ENCODE measurements at regions not wholly inside any gene's neighbourhood (a gene's known extent, or its start where the extent isn't known, plus 50 kb on each side); places are given as distances from the start of the nearest gene placed in this dataset.
"Not testable (repeated sequence)": the region's sequence is repeated elsewhere in the genome, so short reads cannot be mapped to it uniquely, and the experiment has no call there.

DNA sequence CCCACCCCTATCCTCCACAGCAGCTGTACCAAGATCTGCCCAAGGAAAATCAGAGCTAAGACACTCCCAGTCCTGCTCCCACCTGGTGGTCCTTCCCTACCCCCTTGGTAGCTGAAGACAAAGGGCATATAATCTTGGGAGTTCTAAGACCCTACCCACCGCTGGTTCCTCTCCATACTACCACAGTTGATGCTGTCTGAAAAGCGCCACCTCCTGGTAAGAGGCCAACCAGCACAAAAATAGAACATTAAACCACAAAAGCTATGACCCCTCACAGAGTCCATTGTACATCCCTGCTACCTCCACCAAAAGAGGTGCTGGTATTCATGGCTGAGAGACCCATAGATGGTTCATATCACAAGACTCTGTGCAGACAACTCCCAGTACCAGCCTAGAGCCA is 161.5 kb upstream of the ARHGAP42 start:
- Histone ChIP-seq H3K4me3 (no peak overlapping the region), H3K27ac (no peak overlapping the region)

DNA sequence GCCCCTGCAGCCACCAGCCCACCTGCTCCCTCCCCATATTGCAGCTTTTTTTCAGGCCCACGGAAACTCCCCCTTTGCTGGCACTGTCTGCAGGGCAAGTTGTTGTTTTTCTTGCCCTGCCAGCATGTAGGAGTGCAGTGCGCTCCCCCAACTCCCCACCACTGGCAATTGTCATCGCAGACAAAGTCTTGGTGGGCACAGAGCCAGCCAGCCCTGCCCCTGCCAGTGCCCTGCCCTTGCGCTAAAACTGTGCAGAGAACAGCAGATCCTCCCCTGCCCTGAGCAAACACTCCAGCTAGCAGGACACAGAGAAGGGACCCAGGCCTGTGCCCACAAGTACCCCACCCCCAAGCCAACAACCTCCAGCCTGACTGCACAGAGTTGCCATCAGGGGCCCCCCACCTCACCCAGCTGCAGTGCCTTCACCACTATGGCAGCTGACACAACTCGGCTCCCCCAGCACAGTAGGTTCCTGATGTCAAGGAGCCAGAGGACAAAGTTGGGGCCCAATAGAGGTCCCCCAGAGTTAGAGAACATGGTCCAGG is 158.1 kb upstream of the ARHGAP42 start:
- no peak overlapping the region for H3K4me3 ChIP-seq
- H3K27ac ChIP-seq = no peak overlapping the region

DNA sequence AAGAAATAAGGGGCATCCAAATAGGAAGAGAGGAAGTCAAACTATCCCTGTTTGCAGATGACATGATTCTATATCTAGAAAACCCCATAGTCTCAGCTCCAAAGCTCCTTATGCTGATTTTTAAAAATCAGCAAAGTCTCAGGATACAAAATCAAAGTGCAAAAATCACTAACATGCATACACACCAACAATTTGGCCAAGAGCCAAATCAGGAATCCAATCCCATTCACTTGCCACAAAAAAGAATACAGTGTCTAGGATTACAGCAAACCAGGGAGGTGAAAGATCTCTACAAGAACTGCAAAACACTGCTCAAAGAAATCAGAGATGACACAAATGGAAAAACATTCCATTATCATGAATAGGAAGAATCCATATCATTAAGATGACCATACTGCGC is 155.8 kb upstream of the ARHGAP42 start:
- not testable (repeated sequence) for H3K4me3 ChIP-seq

DNA sequence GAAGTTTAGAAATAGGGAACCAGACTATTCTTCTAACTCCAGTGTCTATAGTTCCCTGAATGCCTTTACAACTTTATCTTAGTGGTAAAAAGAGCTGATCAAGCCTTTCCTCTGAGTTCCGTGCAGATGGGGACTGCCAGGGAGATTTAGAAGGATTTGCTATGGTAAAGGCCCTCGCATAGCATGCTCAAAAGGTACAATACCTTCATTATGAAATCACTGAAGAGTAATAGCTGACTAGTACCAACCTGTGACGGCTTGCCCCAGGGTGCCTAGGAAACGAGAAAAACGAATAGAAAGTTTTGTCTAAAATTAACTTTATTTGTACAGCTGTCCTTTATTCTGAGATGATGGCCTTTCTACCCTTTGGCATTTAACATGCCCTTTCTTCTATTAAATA is 150.1 kb upstream of the ARHGAP42 start:
- Histone ChIP-seq H3K27ac (no peak overlapping the region), H3K4me3 (no peak overlapping the region)

More for the DNA sequence above, 155.8 kb upstream of the ARHGAP42 start:
- not testable (repeated sequence) for H3K27ac ChIP-seq

DNA sequence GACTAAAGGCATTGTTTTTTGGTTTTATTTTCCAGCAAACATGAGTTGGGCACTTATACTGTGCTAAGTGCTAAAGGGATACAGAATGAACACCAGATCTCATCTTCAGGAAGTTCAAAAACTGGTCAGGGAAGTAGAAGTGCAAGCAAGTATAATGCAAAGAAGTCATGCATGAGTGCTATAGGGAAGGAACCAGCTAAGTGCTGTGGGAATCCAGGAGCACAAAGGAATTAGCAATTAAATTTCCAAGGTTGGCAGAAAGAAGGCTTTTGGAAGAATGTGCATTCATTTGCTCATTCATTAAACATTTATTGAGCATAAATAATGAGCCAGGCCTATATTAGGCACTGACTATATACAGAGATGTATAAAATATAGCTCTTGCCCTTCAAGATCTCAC is 143.7 kb upstream of the ARHGAP42 start:
- no peak overlapping the region for H3K4me3 ChIP-seq
- H3K27ac ChIP-seq = no peak overlapping the region

DNA sequence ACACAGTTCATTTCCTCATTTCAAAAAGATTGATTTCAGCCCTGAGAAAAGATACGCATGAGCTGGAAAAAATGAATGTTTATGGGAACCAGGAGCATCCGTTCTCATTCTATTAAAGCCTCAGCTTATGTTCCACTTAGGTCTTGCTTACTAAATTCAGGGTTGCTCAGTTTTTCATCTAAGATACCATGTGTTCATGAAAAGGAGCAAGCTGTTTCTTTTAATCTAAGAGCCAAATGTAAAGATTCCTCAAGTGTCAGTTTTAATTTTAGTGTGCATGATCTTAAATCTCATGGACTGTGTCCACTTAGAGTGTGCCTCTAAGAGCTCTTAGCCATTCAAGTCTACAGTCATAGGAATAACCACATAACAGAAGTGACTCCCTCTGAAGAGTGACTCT is 141.5 kb upstream of the ARHGAP42 start:
- Histone ChIP-seq H3K27ac (no peak overlapping the region), H3K4me3 (no peak overlapping the region)

DNA sequence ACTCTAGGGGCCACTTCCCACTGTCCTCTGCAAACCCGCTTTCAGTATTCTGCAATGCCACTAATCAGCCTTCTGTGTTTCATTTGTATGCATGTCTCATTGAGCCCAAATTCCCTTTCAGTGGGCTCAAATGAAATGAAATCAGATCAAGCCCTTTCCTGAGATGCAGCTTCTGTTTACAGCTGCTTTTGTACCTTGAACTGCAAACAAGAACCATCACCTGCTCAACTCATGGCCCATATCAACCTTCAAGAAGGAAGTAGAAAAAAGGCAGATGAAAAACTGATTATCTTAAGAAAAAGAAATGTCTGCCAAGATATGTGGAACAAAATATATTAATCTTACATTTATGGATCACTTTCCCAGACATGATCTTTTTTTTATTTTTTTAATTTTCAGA is 141.1 kb upstream of the ARHGAP42 start:
- Histone ChIP-seq H3K4me3 (no peak overlapping the region), H3K27ac (no peak overlapping the region)

DNA sequence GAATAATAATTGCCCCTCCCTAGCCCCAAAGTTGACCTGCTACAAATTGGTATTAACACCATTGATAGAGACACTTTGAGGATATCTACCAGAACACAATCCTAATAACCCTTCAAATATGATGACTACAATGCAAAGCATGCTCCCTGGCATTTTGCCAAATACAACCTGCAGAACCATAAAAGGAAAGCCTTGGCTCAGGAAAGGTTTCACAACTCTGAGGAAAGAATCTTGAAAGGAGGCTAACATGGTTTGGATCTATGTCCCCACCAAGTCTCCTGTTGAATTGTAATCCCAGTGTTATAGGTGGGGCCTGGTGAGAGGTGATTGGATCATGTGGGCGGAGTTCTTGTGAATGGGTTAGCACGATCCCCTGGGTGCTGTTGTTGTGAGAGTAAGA is 140.4 kb upstream of the ARHGAP42 start:
- Histone ChIP-seq H3K4me3 (no peak overlapping the region), H3K27ac (no peak overlapping the region)

DNA sequence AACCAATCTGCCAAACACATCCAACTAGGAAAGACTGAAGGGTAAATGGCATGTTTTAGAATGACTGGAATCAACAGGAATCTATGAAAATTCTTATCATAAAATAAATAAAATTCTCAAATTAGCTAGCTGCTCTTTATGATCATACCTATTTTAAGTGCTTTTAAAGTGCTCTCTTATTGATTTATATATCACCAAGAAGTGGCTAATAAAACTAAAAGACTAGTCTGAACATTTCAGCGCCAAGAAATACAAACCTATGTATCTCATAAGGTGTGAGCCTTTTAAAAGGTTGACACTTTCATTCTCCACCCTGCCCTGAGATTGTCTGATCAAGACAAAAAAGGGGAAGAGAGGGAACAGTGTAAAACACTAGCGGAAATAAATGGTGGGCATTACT is 136.8 kb upstream of the ARHGAP42 start:
- no peak overlapping the region for H3K27ac ChIP-seq
- no peak overlapping the region for H3K4me3 ChIP-seq

DNA sequence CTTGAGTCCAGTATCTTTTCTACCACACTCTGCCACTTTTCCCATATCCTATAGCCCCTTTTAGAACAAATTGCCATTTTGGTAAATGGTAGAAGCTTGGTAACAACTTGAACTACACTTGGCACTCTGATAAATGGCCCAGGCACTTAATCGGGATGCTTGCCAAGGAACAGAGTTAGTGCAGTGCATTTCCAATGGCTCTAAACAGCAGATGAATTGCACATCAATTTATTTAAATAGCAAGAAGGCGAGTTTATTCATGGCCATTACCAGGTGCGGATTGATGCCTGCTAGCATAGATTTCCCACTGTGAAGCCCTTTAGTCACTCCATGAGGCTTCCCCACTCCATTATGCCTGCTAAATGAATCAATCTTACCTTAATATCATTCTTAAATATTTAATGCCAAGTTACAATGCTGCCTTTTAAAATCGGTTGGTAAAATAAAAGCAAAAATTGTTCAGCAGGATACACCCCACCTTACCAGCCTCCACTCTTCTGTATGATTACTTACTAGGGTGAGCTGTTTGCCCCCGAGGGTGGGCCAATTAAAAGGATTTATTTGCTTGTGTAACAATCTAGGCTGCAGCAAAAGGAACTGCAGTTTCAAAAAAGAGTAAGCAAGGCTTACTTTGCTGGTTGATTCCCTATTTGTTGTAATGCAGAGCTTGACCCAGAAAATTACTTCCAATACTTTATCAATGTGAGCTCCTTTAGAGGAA is 136.0 kb upstream of the ARHGAP42 start:
- H3K4me3 ChIP-seq = no peak overlapping the region
- H3K27ac ChIP-seq = no peak overlapping the region

DNA sequence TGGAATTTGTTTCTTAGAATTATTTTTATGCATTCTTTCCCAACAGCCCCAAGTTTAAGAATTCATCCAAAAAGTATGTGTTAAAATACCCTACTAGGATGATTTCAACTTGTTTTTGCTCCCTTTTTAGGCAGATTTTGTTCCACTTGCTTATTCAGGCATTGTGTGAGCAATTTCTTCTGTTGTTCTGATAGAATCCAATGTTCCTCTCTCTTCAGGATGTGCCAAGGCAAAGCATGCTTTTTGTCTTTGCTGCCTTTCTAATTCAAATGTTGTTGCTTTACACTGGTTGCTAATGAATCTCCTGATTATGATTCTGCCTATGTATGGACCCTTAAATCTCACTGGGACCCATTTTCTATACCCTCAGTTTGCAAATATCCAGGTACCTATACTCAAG is 131.2 kb upstream of the ARHGAP42 start:
- H3K4me3 ChIP-seq = no peak overlapping the region
- H3K27ac ChIP-seq = no peak overlapping the region

DNA sequence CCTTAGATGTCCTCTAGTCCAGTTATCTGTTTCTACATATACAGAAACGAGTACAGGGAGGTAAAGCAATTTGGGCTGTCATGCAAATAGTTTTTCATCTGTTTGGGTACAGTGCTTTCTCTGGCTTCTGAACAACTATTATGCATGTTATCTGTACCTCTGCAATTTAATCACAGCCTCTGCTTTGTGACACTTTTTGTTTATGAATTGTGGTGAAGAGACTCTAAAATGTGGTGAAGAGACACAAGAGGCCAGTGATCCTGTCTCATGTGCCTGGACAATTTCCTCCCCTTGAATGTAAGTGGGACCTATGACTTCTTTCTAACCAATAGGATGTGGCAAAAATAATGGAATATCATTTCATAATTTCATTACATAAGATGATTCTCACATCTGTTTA is 130.3 kb upstream of the ARHGAP42 start:
- H3K27ac ChIP-seq = no peak overlapping the region
- no peak overlapping the region for H3K4me3 ChIP-seq

DNA sequence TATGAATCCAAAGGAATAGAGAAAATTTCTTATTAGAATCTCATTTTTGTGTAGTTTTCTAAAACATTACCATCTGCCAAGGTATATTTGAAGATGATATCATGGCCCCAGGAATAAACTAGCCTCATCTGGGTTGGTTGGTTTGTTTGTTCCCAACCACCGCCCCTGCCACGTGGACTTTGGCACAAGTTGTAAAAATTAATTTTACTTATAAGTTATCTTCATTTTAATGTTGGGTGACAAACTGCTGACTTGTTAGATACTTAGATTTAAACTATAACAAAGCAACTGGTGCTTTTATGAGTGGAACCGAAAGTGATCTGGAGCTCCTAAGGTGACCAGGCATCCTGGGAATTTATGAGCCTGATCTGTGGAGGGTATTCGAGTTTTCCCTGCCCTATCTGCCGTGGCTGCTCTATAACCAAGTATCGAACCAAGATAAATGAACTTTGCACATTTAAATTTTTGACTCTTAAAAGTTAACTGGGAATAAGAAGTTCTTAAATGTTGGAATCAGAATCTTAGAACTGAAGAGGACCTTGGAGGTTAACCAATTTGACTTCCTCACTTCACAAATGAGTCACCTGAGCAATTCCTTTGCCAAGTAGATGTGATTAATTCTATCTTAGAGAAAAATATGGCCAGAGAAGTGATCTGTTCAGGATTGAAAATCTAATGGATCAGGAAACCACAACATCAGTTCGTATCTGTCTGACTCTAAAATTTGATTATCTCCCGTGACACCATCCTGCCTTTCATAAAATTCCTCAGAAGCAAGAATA is 129.1 kb upstream of the ARHGAP42 start:
- Histone ChIP-seq H3K4me3 (no peak overlapping the region), H3K27ac (peak overlapping the region in 1 of 21 experiments; percentile 3)

DNA sequence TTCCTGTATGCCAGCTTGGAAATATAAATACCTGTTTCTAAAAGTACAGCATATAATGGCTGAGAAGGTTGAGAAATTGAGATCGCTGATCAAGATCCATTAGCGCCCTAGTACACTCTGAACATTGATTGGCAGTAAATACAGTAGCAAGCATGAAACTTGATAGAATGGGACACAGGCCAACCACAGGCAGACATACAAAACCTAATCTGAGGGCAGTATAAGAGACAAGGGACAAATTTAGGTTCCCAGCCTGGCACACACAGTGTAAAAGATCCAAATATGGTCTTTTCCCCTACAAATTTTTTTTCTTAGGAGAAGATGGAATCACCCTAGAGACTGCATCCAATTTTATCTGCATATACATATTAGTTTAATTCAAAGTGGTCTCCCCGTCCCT is 126.5 kb upstream of the ARHGAP42 start:
- no peak overlapping the region for H3K4me3 ChIP-seq
- no peak overlapping the region for H3K27ac ChIP-seq

DNA sequence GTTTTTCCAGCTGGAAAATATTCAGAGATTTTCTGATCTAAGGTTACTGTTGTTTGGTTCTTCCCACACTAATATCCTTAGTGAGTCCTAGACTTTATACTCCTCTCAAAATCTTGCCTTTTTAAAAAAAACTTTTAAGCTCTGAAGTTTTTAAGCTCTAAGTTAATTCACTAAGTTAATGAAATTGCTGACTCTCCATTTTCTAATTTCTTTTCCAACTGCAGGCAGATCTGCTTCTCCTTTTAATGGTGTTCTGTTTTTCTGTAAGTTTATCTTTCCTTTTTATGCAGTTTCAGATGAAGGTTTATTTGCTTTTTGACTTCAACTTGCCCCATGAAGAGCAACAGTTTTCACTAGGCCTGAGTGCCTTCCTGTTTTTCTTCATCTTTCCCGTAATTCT is 125.8 kb upstream of the ARHGAP42 start:
- Histone ChIP-seq H3K4me3 (no peak overlapping the region), H3K27ac (no peak overlapping the region)

DNA sequence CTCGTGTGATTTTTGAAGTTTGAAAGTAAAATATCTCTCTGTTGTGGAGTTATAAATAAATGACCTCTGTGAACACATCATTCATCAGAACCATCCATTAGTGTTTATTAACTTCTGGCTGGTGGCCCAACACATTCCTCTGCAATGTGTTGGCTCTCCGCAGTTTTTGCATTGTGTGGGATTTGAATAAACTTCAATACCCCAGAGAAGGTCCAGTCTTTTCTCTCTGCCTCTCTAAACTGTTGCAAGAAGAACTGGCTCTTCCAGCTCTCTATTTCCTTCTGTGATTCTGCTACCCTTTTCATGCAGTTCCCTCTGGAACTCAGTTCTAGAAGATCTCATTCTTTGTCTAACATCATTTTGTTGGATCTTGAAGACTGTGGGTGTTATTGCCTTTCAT is 125.0 kb upstream of the ARHGAP42 start:
- Histone ChIP-seq H3K27ac (peak overlapping the region in 1 of 21 experiments; percentile 26), H3K4me3 (no peak overlapping the region)

DNA sequence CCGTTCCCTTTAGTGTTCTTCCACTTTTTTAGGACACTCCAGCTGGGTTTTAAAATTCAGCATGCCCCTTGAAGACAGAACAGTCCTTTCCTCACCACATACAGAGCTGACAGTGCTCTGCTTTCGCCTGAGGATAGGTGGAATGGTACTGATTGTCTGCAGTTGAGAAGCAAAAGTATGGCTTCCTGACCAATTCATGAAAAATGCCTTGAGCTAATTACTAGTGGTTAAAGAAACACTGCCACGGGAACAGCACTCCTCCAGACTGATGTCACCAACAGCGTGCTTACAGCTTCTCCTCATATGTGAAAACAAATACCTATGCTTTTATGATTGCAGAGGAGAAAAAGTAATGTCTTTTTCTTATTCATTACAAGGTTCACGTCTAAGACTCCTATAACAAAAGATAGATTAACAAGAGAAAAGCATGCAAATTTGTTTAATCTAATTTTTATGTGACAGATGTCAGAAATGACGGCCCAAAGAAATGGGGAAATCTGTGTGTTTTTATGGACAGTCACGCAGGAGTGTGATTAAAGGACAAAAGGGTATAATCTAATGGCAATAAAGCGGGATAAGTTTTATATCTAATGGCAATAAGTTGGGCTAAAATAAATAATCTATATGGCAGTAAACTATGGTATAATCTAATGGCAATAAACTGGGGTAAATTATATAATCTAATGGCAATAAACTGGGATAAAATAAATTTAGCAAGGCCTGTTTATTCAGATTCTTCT is 123.4 kb upstream of the ARHGAP42 start:
- Histone ChIP-seq H3K27ac (no peak overlapping the region), H3K4me3 (no peak overlapping the region)

DNA sequence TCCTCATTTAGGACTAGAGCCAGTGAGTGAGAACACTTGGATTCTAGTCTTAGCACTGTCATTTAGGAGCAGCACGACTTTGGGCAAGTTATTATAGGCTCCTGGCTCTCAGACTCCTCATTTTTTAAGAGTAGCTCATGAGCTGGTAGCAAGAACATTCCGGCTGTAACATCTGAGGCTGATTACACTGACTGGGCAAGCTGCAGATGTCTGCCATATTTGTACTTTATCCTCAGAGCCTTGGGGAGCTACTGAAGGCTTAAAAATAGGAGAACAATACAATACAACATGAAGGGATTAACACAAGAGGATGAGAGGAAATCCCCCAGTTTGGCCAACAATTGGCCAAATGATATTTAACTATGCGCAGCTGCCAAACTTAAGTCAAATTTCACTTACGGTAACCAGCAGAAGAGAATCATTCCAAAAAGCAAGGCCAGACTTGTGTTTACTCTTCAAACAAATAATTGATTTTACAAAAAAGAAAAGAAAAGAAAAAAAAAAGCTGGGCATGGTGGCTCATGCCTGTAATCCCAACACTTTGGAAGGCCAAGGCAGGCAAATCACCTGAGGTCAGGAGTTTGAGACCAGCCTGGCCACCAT is 113.1 kb upstream of the ARHGAP42 start:
- Histone ChIP-seq H3K27ac (no peak overlapping the region), H3K4me3 (no peak overlapping the region)

DNA sequence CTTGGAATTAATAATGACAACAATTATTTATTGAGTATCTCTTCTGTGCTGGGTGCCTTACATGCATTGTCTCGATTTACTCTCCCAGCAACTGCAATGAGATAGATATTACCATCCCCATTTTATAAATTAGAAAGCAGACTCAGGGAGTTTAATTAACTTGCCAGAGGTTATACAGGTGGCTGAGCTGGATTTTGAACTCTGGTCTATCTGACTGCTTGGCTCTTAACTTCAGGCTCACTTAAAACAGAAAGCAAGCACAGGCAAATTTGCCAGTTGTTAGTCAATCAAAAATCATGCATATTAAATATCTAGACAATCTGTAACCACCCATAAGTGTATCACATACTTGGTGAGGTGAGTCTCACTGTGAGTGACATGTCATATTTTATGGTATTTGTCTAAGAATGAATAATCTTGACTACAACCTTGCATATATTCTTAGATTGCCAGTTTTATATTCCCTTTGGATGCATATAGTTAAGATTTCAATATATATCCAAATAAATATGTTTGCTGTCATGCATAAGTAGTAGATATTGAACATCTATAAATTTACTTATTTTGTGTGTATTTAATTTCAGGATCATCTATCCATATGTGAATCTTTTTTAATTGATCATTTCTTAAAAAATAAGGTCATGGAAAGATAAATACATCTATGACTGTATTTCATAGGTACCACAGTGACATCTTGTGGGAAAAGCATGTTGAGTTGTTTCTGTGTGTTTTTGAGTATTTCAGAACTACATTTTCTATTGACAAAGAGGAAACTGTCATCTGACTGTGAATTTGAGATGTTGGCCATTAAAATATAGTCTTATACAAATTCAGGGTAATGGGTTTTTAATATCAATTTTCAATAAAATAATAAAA is 112.0 kb upstream of the ARHGAP42 start:
- H3K27ac ChIP-seq = no peak overlapping the region
- H3K4me3 ChIP-seq = no peak overlapping the region
